Kidney (tissue), 13 donors: ENCODE measurements at regions not wholly inside any gene's neighbourhood (a gene's known extent, or its start where the extent isn't known, plus 50 kb on each side); places are given as distances from the start of the nearest gene placed in this dataset.

Source experiments
- DNase-seq, 5 donors: peaks; one replicate each; pipeline ENCODE4 v3.0.0-alpha.2; 2013 to 2020
- FAIRE-seq: peaks from 2 replicates; lab custom pipeline; 2012; peaks lifted over from hg19 to GRCh38; lab: Jason Lieb, UNC
- H3K27ac ChIP-seq, 2 donors: one replicate each; pipeline ENCODE4 v1.7.0; 2013; ENCODE audit warnings: low read depth in 2 of 2, low read length in 2 of 2, inconsistent platforms in 1 of 2
- H3K27me3 ChIP-seq: one replicate; pipeline ENCODE4 v1.7.1; 2013; ENCODE audit warnings: low read length, inconsistent platforms; ENCODE audit not compliant: control insufficient read depth, insufficient read depth
- H3K36me3 ChIP-seq, 3 donors: one replicate each; pipeline versions ENCODE4 v1.7.0 to v1.7.1; 2013; ENCODE audit warnings: low read length in 3 of 3, control low read depth in 1 of 3, inconsistent platforms in 1 of 3; ENCODE audit not compliant: insufficient read depth in 3 of 3, control insufficient read depth in 2 of 3
- H3K4me1 ChIP-seq, 3 donors: one replicate each; pipeline versions ENCODE4 v1.7.0 to v1.7.1; 2013; ENCODE audit warnings: low read length in 3 of 3, inconsistent platforms in 1 of 3, low read depth in 1 of 3; ENCODE audit not compliant: control insufficient read depth in 2 of 3, insufficient read depth in 2 of 3
- H3K4me3 ChIP-seq, 3 donors: one replicate each; pipeline versions ENCODE4 v1.7.0 to v1.8.1; 2013; ENCODE audit warnings: low read length in 3 of 3, control low read depth in 1 of 3, inconsistent platforms in 1 of 3
- H3K9ac ChIP-seq, 3 donors: one replicate each; pipeline versions ENCODE4 v1.7.0 to v1.7.1; 2013; ENCODE audit warnings: low read length in 3 of 3, control low read depth in 1 of 3, inconsistent platforms in 1 of 3
- H3K9me3 ChIP-seq, 3 donors: one replicate each; pipeline versions ENCODE4 v1.7.0 to v1.7.1; 2013; ENCODE audit warnings: low read length in 3 of 3, control low read depth in 1 of 3, inconsistent platforms in 1 of 3; ENCODE audit not compliant: control insufficient read depth in 2 of 3, insufficient read depth in 1 of 3
- intact Hi-C: fragments of 100-400 bp; cut with DNase I; formaldehyde crosslinking; loops from one replicate; pipeline ENCODE4 v1.11.1; 2022
- TF ChIP-seq, protein P1 (sequence below): IDR thresholded peaks from 3 replicates; pipeline ENCODE4 v1.5.1; 2012; ENCODE audit warnings: mild to moderate bottlenecking, moderate library complexity, borderline replicate concordance; ENCODE audit not compliant: insufficient read depth; ENCODE audit errors: extremely low read depth
- donor health status: control.
- donor health status: control.
- donor health status: control.
- donor health status: control.
- donor health status: control.
- donor health status: DM: yes; HTN: yes; CAD: no.
- donor health status: Normal renal cell carcinoma (clear cell type).

DNA sequence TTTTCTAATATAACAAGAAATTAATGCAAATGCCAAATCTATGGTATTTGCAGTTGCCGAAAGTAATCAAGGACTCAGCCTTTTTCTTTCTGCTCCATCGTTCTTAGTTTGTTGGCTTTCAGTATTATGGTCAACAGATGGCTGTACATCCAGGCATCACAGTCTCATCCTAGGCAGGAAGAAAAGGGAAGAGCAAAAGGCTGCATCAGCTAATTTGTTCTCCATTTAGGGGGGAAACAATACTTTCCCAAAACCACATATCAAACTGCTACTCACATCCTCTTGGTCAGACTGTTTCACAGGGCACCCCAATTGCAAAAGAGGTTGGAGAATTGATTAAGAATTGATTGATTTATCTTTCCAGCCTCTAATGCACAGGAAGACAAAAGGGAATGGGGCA lies 89.3 kb downstream of the MDH1 start:
- Histone ChIP-seq H3K9ac (no peak overlapping the region), H3K36me3 (no peaks in the 10 kb centered on the region), H3K27ac (no peak overlapping the region), H3K4me1 (no peaks in the 10 kb centered on the region), H3K9me3 (no peaks in the 10 kb centered on the region), H3K4me3 (no peak overlapping the region), H3K27me3 (no peaks in the 10 kb centered on the region)
- intact Hi-C loops, result no loop called here
- FAIRE-seq, result no peak
- TF ChIP-seq, protein P1, sequence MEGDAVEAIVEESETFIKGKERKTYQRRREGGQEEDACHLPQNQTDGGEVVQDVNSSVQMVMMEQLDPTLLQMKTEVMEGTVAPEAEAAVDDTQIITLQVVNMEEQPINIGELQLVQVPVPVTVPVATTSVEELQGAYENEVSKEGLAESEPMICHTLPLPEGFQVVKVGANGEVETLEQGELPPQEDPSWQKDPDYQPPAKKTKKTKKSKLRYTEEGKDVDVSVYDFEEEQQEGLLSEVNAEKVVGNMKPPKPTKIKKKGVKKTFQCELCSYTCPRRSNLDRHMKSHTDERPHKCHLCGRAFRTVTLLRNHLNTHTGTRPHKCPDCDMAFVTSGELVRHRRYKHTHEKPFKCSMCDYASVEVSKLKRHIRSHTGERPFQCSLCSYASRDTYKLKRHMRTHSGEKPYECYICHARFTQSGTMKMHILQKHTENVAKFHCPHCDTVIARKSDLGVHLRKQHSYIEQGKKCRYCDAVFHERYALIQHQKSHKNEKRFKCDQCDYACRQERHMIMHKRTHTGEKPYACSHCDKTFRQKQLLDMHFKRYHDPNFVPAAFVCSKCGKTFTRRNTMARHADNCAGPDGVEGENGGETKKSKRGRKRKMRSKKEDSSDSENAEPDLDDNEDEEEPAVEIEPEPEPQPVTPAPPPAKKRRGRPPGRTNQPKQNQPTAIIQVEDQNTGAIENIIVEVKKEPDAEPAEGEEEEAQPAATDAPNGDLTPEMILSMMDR, result no peak
- no peak for DNase-seq

DNA sequence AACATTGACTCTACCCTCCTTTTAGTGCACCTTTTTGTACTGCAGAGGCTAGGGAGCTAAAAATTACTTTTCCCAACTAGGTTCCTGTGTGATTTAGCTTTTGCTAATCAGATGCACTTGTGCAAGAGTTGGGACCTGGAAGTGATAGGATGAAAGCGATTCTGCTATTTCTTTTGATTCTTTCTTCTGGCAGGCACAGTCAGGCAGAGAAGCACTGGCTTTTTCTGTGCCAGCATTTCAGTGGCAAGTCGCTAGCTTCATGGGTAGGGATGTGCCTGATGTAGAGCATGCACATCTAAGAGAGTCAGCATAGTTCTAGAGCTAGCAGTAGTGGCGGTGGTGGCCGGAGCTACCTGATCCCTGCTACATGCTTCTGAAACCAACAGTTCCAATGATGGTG lies 89.8 kb downstream of the MDH1 start:
- no peaks in the 10 kb centered on the region for H3K27me3 ChIP-seq
- TF ChIP-seq, protein P1, result no peak
- intact Hi-C loops, result no loop called here

DNA sequence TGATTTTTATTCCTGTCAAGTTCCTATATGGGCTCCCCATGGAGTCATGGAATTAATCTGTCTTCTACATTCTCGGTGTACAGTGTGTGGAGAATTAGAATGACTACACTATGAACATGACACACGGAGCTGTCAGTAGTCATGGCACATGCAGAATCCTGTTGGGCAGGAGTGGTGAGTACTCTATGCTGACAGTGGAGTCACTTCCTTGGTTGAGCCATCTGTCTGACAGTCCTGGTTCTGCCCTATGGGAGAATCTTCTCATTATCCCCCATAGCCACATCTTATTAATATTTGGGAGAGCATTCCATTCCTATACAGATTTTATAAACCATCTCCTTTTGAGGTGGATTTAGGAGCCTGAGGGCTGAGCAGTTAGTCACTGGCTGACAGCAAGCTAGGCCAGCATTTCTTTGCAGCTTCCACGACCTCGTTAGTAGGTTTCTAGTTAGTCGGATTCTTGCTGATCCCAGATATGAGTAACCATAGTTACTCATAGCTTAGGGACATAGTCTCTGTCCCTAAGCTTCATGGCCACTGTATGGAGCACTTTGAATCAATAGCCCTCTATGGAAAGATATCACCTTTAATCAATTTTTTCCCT lies 90.6 kb downstream of the MDH1 start:
- Histone ChIP-seq H3K4me3 (no peak overlapping the region), H3K27ac (no peak overlapping the region), H3K9ac (no peak overlapping the region), H3K27me3 (no peaks in the 10 kb centered on the region), H3K4me1 (no peaks in the 10 kb centered on the region), H3K36me3 (no peaks in the 10 kb centered on the region), H3K9me3 (no peaks in the 10 kb centered on the region)
- intact Hi-C loops, result no loop called here
- no peak for FAIRE-seq
- TF ChIP-seq, protein P1, result no peak
- no peak for DNase-seq

More for the DNA sequence above, 89.8 kb downstream of the MDH1 start:
- no peak overlapping the region for H3K27ac ChIP-seq
- DNase-seq (no peak), FAIRE-seq (no peak)
- H3K36me3 ChIP-seq, result no peaks in the 10 kb centered on the region
- H3K4me1 ChIP-seq, result no peaks in the 10 kb centered on the region
- no peak overlapping the region for H3K4me3 ChIP-seq
- H3K9ac ChIP-seq, result no peak overlapping the region
- H3K9me3 ChIP-seq, result no peaks in the 10 kb centered on the region

DNA sequence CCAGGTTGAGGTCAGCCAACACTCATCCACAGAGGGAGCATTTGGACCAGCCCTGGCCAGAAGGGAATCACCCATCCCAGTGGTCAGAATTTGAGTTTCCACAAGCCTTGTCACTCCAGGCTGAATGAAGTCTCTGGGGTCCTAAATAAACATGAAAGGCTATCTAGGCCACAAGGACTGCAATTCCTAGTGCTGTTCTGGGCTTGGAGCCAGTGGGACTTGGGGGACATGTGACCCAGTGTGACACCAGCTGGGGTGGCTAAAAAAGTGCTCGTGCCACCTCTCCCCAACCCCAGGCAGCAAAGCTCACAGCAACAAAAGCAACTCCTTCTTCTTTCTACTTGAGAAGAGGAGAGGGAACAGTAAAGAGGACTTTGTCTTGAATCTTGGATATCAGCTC lies 91.7 kb downstream of the MDH1 start:
- no peak for FAIRE-seq
- intact Hi-C loops, result no loop called here
- TF ChIP-seq, protein P1, result no peak

More for the DNA sequence above, 91.7 kb downstream of the MDH1 start:
- no peak for DNase-seq
- H3K4me3 ChIP-seq, result no peak overlapping the region
- no peaks in the 10 kb centered on the region for H3K9me3 ChIP-seq
- H3K27ac ChIP-seq, result no peak overlapping the region
- H3K27me3 ChIP-seq, result no peaks in the 10 kb centered on the region
- H3K9ac ChIP-seq, result no peak overlapping the region
- H3K4me1 ChIP-seq, result no peaks in the 10 kb centered on the region
- no peaks in the 10 kb centered on the region for H3K36me3 ChIP-seq
